Pancreas (tissue), 10 donors: ENCODE measurements at regions not wholly inside any gene's neighbourhood (a gene's known extent, or its start where the extent isn't known, plus 50 kb on each side); places are given as distances from the start of the nearest gene placed in this dataset.

Source experiments
- ATAC-seq, 4 donors: fragments of 200-7000 bp; cut with Tn5 transposase; one replicate each; pipeline versions ENCODE4 v1.8.0 to v1.9.1; 2020; ENCODE audit warnings: mild to moderate bottlenecking in 4 of 4, moderate library complexity in 4 of 4
- DNase-seq, 6 donors: peaks; one replicate each; pipeline ENCODE4 v3.0.0-alpha.2; 2020
- FAIRE-seq: peaks from 2 replicates; lab custom pipeline; 2012; peaks lifted over from hg19 to GRCh38; lab: Jason Lieb, UNC
- H3K27ac ChIP-seq, 4 donors: fragments of 200-600 bp; sonication (generic); 1 replicate in 3 of 4; 2 replicates in 1 of 4; pipeline versions ENCODE4 v1.5.0 to v1.8.0; 2020
- H3K27me3 ChIP-seq, 4 donors: fragments of 200-600 bp; one replicate each; pipeline ENCODE4 v1.8.0; 2021
- H3K36me3 ChIP-seq, 3 donors: fragments of 200-600 bp; sonication (generic) in 1 of 3; one replicate each; pipeline versions ENCODE4 v1.5.0 to v1.8.0; 2020 to 2021
- H3K4me1 ChIP-seq, 3 donors: fragments of 200-600 bp; one replicate each; pipeline ENCODE4 v1.8.0; 2021
- H3K4me3 ChIP-seq, 4 donors: fragments of 200-600 bp; sonication (generic) in 2 of 4; one replicate each; pipeline versions ENCODE4 v1.5.0 to v1.8.0; 2020 to 2021
- H3K9me3 ChIP-seq, 4 donors: fragments of 200-600 bp; one replicate each; pipeline ENCODE4 v1.8.0; 2021
- WGBS, 2 donors: extraction: QIAGEN DNeasy Blood & Tissue Kit; methylation state at CpG; one replicate each; pipeline ENCODE4 v1.1.7; 2013; 5-methylcytosine and 5-hydroxymethylcytosine counted together
- intact Hi-C, 3 donors: fragments of 100-400 bp; cut with DNase I; formaldehyde crosslinking; loops; one replicate each; pipeline versions ENCODE4 v1.11.1 to v1.14.2; 2022
- TF ChIP-seq, protein P1 (sequence below), 4 donors: fragments of 200-600 bp; sonication (generic) in 3 of 4; IDR thresholded peaks; one replicate each; pipeline versions ENCODE4 v1.5.0 to v1.8.0; 2021; ENCODE audit warnings: antibody characterized with exemption in 4 of 4
- donor health status: healthy with polysubstance abuse.
- donor health status: DM: no; HTN: no; CAD: no; lungs with moderate emphysema.
- donor health status: DM: no; HTN: no; CAD: no.
- donor health status: control.
- donor health status: control.
- donor health status: Bipolar disorder and iron deficiency.
- donor health status: DM: yes; HTN: yes; CAD: no.
- donor health status: DM: no; HTN: no; CAD: no.
- donor health status: DM: no; HTN: no; CAD: no.
- donor health status: DM: yes; HTN: yes; CAD: no.

DNA sequence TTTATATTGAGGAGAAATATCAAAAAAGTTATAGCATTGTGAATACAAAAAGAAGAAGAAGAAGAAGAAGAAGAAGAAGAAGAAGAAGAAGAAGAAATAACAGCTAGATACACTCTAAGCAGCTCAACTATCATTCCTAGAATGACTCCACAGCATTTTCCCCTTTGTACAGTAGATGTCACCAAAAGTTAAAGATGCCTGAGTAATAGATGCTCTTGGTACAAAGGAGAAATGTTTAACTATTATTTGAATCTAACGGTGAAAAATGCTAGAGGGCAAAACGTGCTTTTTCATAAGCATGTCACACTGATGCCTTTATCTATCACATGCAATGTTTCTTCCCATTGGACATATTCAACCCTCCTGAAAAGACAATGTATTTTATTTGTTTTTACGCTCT, 178.4 kb upstream of the GPRIN3 start:
- 35 to 44% methylated on average over 3 of the region's 3 CpGs for WGBS, 2 donors
- no peak overlapping the region for H3K4me3 ChIP-seq
- DNase-seq (no peak), ATAC-seq (peak in 3 of 4 donors; percentile 45 to 62 (median 54)), FAIRE-seq (no peak)
- H3K36me3 ChIP-seq = no peaks in the 10 kb centered on the region
- TF ChIP-seq, protein P1, sequence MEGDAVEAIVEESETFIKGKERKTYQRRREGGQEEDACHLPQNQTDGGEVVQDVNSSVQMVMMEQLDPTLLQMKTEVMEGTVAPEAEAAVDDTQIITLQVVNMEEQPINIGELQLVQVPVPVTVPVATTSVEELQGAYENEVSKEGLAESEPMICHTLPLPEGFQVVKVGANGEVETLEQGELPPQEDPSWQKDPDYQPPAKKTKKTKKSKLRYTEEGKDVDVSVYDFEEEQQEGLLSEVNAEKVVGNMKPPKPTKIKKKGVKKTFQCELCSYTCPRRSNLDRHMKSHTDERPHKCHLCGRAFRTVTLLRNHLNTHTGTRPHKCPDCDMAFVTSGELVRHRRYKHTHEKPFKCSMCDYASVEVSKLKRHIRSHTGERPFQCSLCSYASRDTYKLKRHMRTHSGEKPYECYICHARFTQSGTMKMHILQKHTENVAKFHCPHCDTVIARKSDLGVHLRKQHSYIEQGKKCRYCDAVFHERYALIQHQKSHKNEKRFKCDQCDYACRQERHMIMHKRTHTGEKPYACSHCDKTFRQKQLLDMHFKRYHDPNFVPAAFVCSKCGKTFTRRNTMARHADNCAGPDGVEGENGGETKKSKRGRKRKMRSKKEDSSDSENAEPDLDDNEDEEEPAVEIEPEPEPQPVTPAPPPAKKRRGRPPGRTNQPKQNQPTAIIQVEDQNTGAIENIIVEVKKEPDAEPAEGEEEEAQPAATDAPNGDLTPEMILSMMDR (IDR thresholded peaks at IDR 0.05) = no peak
- intact Hi-C loops = no loop called here
- H3K4me1 ChIP-seq = peaks cover 0 to 11% (median 0%) of the 10 kb centered on the region in 3 donors
- no peak overlapping the region for H3K27ac ChIP-seq
- no peaks in the 10 kb centered on the region for H3K9me3 ChIP-seq
- H3K27me3 ChIP-seq = no peaks in the 10 kb centered on the region

DNA sequence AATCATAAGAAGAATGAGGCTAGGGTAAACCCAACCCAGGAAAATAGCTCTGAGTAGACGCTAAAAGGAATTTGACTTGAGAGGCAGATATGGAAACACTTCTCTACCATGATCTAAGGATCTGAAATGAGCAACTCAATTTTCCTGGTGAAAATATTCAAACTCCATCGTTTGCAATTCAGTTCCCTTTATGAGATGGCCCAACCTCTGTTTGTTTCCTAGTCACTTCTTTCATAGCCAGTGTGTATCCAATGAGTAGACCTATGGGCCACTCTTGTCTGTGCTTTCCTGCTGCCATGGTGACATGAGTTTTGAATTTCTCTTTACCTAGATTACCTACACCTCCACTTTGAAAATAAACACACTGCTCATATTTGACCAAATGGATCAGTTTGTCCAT, 176.2 kb upstream of the GPRIN3 start:
- no peak for FAIRE-seq
- no peaks in the 10 kb centered on the region for H3K9me3 ChIP-seq
- intact Hi-C loops = no loop called here
- H3K27me3 ChIP-seq = no peaks in the 10 kb centered on the region
- TF ChIP-seq, protein P1 (IDR thresholded peaks at IDR 0.05) = no peak
- no peaks in the 10 kb centered on the region for H3K36me3 ChIP-seq
- no peak for DNase-seq
- no peak overlapping the region for H3K27ac ChIP-seq
- peaks cover 0 to 9% (median 0%) of the 10 kb centered on the region in 3 donors for H3K4me1 ChIP-seq
- 72 to 77% methylated on average over 2 of the region's 2 CpGs for WGBS, 2 donors
- H3K4me3 ChIP-seq = no peak overlapping the region
- ATAC-seq = no peak

DNA sequence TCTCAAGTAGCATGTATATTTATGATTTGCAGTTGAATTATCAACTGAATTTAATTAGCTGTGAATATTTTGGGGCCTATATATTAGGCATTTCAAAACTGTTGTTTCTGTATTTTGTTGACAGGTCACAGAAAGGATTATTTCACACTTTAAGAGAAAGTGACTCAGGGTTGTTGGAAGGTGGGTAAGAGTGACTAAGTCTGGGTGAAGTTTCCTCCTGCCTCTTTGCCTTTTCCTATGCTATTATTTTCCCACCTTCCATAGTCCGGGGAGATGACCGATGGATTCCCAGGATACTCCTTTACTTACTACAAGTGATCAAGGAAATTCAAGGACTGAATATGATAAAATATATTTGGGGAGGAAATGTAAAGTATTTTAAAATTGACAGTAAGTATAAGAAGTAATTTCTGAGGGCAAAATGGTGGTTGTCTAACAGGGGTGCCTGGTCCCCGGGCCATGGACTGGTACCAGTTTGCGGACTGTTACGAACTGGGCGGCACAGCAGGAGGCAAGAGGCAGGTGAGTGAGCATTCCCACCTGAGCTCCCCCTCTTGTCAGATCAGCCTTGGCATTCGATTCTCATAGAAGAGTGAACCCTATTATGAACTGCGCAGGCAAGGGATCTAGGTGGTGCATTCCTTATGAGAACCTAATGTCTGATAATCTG, 175.5 kb upstream of the GPRIN3 start:
- H3K27ac ChIP-seq = no peak overlapping the region
- DNase-seq (no peak), ATAC-seq (no peak), FAIRE-seq (no peak)
- H3K4me1 ChIP-seq = peaks cover 0 to 1% (median 0%) of the 10 kb centered on the region in 3 donors
- no peaks in the 10 kb centered on the region for H3K36me3 ChIP-seq
- H3K4me3 ChIP-seq = no peak overlapping the region
- TF ChIP-seq, protein P1 (IDR thresholded peaks at IDR 0.05) = no peak
- no peaks in the 10 kb centered on the region for H3K9me3 ChIP-seq
- WGBS, 2 donors = 91 to 93% methylated on average over 8 of the region's 8 CpGs
- no peaks in the 10 kb centered on the region for H3K27me3 ChIP-seq
- intact Hi-C loops = no loop called here

DNA sequence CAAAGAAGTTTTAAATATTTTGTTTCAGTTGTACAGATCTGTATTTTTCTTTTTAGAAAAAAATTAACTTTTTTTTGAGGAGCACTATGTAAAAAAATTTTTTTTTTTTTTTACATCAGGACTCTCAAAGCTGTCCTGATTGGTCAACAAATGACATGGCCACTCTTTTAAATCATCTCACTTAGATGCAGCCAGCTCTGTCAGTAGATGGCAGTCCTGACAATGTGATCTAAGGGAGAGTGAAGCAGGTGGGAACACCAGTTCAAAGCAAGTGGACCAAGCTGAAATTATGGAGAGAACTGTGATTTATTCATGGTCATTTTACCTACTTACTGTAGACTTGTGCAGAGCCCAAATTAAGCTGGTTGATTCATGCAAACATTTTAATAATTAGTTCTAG, 174.7 kb upstream of the GPRIN3 start:
- H3K36me3 ChIP-seq = no peaks in the 10 kb centered on the region
- no peak overlapping the region for H3K4me3 ChIP-seq
- TF ChIP-seq, protein P1 (IDR thresholded peaks at IDR 0.05) = no peak
- no peaks in the 10 kb centered on the region for H3K4me1 ChIP-seq
- no peaks in the 10 kb centered on the region for H3K27me3 ChIP-seq
- intact Hi-C loops = no loop called here
- no peak for DNase-seq
- no peak overlapping the region for H3K27ac ChIP-seq
- no peaks in the 10 kb centered on the region for H3K9me3 ChIP-seq
- ATAC-seq = peak in 3 of 4 donors; percentile 70 to 82 (median 79)
- FAIRE-seq = no peak

DNA sequence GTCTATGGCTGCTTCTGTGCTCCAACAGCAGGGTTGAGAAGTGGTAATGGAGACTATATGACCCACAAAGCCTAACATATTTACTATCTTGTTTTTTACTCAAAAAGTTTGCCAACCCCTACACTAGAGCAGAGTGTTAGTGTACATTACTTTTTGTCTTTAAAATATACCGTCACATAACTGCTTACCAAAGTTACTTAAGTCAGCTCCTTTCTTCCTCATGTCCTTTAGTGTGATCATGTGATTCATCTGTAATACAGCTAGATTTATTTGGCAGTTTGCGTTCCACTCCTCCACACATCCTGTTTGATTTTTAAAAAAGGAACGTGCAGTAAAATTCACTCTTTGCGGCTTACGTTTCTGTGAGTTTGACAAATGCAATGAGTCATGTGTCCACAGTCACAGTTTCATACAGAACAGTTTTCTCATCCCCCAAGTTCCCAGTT, 162.4 kb upstream of the GPRIN3 start:
- H3K4me3 ChIP-seq = no peak overlapping the region
- no peaks in the 10 kb centered on the region for H3K36me3 ChIP-seq
- H3K27ac ChIP-seq = peak overlapping the region in 2 of 4 donors; percentile 5 to 30
- FAIRE-seq = no peak
- no peaks in the 10 kb centered on the region for H3K4me1 ChIP-seq
- DNase-seq = no peak
- H3K27me3 ChIP-seq = no peaks in the 10 kb centered on the region
- H3K9me3 ChIP-seq = no peaks in the 10 kb centered on the region
- TF ChIP-seq, protein P1 (IDR thresholded peaks at IDR 0.05) = no peak
- 70 to 73% methylated on average over 5 of the region's 5 CpGs for WGBS, 2 donors
- ATAC-seq = peak in 2 of 4 donors; percentile 71 to 77
- intact Hi-C loops = no loop called here
